Right cardiac atrium (tissue), 5 donors: ENCODE measurements at regions not wholly inside any gene's neighbourhood (a gene's known extent, or its start where the extent isn't known, plus 50 kb on each side); places are given as distances from the start of the nearest gene placed in this dataset.
A peak's percentile ranks its signal among the peaks of the same experiment; 100 is the strongest.

ENCODE experiments used
- ATAC-seq, 2 donors: fragments of 200-7000 bp; cut with Tn5 transposase; one replicate each; pipeline versions ENCODE4 v1.8.0 to v1.9.1; 2020; ENCODE audit warnings: moderate library complexity in 2 of 2, mild to moderate bottlenecking in 1 of 2
- DNase-seq, 3 donors: peaks; one replicate each; pipeline ENCODE4 v3.0.0-alpha.2; 2020
- H3K27ac ChIP-seq: one replicate; pipeline ENCODE4 v1.5.1; 2013; ENCODE audit warnings: mild to moderate bottlenecking, low read length, control low read depth, moderate library complexity
- H3K27me3 ChIP-seq: one replicate; pipeline ENCODE4 v1.6.1; 2013; ENCODE audit not compliant: control insufficient read depth, insufficient read depth
- H3K4me1 ChIP-seq: one replicate; pipeline ENCODE4 v1.6.1; 2013; ENCODE audit warnings: low read length; ENCODE audit not compliant: control insufficient read depth, insufficient read depth
- H3K4me3 ChIP-seq: one replicate; pipeline ENCODE4 v1.5.1; 2013; ENCODE audit warnings: low read length, control low read depth
- H3K9me3 ChIP-seq: one replicate; pipeline ENCODE4 v1.6.1; 2013; ENCODE audit warnings: low read length; ENCODE audit not compliant: control insufficient read depth
- WGBS: extraction: QIAGEN DNeasy Blood & Tissue Kit; methylation state at CpG from one replicate; pipeline ENCODE4 v1.1.7; 2013; 5-methylcytosine and 5-hydroxymethylcytosine counted together
- intact Hi-C, 4 donors: fragments of 100-400 bp; cut with DNase I; formaldehyde crosslinking; loops; one replicate each; pipeline versions ENCODE4 v1.11.0 to v1.14.0; 2022 to 2023
- donor health status: healthy with polysubstance abuse.
- donor health status: DM: no; HTN: yes; CAD: no.
- donor health status: DM: no; HTN: no; CAD: no.
- donor health status: DM: no; HTN: yes; CAD: no; lungs with severe emphysema.
- donor health status: DM: yes; HTN: yes; CAD: no.

GRCh38 chrX:40449956-40450706, 130.6 kb upstream of the ATP6AP2 start:
- Histone ChIP-seq H3K4me3 (no peak overlapping the region), H3K4me1 (no peaks in the 10 kb centered on the region), H3K27me3 (no peaks in the 10 kb centered on the region), H3K27ac (no peak overlapping the region), H3K9me3 (no peaks in the 10 kb centered on the region)
- no peak for DNase-seq
- 49% methylated on average over 8 of the region's 8 CpGs for WGBS
- ATAC-seq = no peak
- intact Hi-C loops = no loop called here

- intact Hi-C loops = no loop called here
- no peak for ATAC-seq
Observed at GRCh38 chrX:40449396-40449795, 131.4 kb upstream of the ATP6AP2 start.

GRCh38 chrX:40448793-40449192, 132.0 kb upstream of the ATP6AP2 start:
- ATAC-seq = no peak
- Histone ChIP-seq H3K4me3 (no peak overlapping the region), H3K4me1 (no peaks in the 10 kb centered on the region), H3K9me3 (no peaks in the 10 kb centered on the region), H3K27ac (no peak overlapping the region), H3K27me3 (no peaks in the 10 kb centered on the region)
- intact Hi-C loops = no loop called here
- no peak for DNase-seq
- 72% methylated on average over 6 of the region's 6 CpGs for WGBS

More at GRCh38 chrX:40449396-40449795, 131.4 kb upstream of the ATP6AP2 start:
- Histone ChIP-seq H3K4me3 (no peak overlapping the region), H3K27ac (no peak overlapping the region), H3K4me1 (no peaks in the 10 kb centered on the region), H3K27me3 (no peaks in the 10 kb centered on the region), H3K9me3 (no peaks in the 10 kb centered on the region)
- no peak for DNase-seq
- 82% methylated on average over 7 of the region's 7 CpGs for WGBS

- H3K9me3 ChIP-seq = no peaks in the 10 kb centered on the region
- DNase-seq (no peak), ATAC-seq (peak; percentile 54 to 62)
- intact Hi-C loops = no loop called here
- no peak overlapping the region for H3K27ac ChIP-seq
- no peaks in the 10 kb centered on the region for H3K4me1 ChIP-seq
- no peak overlapping the region for H3K4me3 ChIP-seq
- no peaks in the 10 kb centered on the region for H3K27me3 ChIP-seq
- 31% methylated on average over 6 of the region's 6 CpGs for WGBS
Observed at GRCh38 chrX:40446921-40447320, 133.8 kb upstream of the ATP6AP2 start.

GRCh38 chrX:40445691-40446090, 135.1 kb upstream of the ATP6AP2 start:
- DNase-seq (no peak), ATAC-seq (no peak)
- Histone ChIP-seq H3K27ac (no peak overlapping the region), H3K4me1 (no peaks in the 10 kb centered on the region), H3K4me3 (no peak overlapping the region), H3K9me3 (no peaks in the 10 kb centered on the region), H3K27me3 (no peaks in the 10 kb centered on the region)
- intact Hi-C loops = no loop called here
- 88% methylated on average over 3 of the region's 3 CpGs for WGBS

- intact Hi-C loops = no loop called here
- Histone ChIP-seq H3K4me1 (no peaks in the 10 kb centered on the region), H3K27me3 (no peaks in the 10 kb centered on the region), H3K4me3 (no peak overlapping the region), H3K27ac (no peak overlapping the region), H3K9me3 (no peaks in the 10 kb centered on the region)
- ATAC-seq = no peak
- 85% methylated on average over 12 of the region's 12 CpGs for WGBS
- DNase-seq = no peak
Observed at GRCh38 chrX:40444798-40445496, 135.8 kb upstream of the ATP6AP2 start.

- 79% methylated on average over 2 of the region's 2 CpGs for WGBS
- H3K4me1 ChIP-seq = no peaks in the 10 kb centered on the region
- DNase-seq (no peak), ATAC-seq (no peak)
- H3K9me3 ChIP-seq = no peaks in the 10 kb centered on the region
- H3K4me3 ChIP-seq = no peak overlapping the region
- no peak overlapping the region for H3K27ac ChIP-seq
- intact Hi-C loops = no loop called here
- no peaks in the 10 kb centered on the region for H3K27me3 ChIP-seq
Observed at GRCh38 chrX:40444133-40444532, 136.6 kb upstream of the ATP6AP2 start.

- ATAC-seq (no peak), DNase-seq (no peak)
- Histone ChIP-seq H3K9me3 (no peaks in the 10 kb centered on the region), H3K4me3 (no peak overlapping the region), H3K27ac (no peak overlapping the region), H3K27me3 (no peaks in the 10 kb centered on the region), H3K4me1 (no peaks in the 10 kb centered on the region)
- WGBS = 82% methylated on average over 3 of the region's 3 CpGs
- intact Hi-C loops = no loop called here
Observed at GRCh38 chrX:40440866-40441265, 139.9 kb upstream of the ATP6AP2 start.

GRCh38 chrX:40439625-40440532, 140.9 kb upstream of the ATP6AP2 start:
- H3K4me3 ChIP-seq = no peak overlapping the region
- no peaks in the 10 kb centered on the region for H3K27me3 ChIP-seq
- no peak for ATAC-seq
- no peaks in the 10 kb centered on the region for H3K4me1 ChIP-seq
- 95% methylated on average over 9 of the region's 9 CpGs for WGBS
- intact Hi-C loops = no loop called here
- no peak for DNase-seq
- H3K27ac ChIP-seq = no peak overlapping the region
- no peaks in the 10 kb centered on the region for H3K9me3 ChIP-seq

- Histone ChIP-seq H3K27me3 (no peaks in the 10 kb centered on the region), H3K27ac (no peak overlapping the region), H3K4me1 (no peaks in the 10 kb centered on the region), H3K4me3 (no peak overlapping the region), H3K9me3 (no peaks in the 10 kb centered on the region)
- DNase-seq (no peak), ATAC-seq (no peak)
- intact Hi-C loops = no loop called here
- 93% methylated on average over 4 of the region's 4 CpGs for WGBS
Observed at GRCh38 chrX:40437348-40437747, 143.4 kb upstream of the ATP6AP2 start.

- ATAC-seq (peak; percentile 64 to 76), DNase-seq (peak; percentile 28 to 75 (median 75))
- H3K4me1 ChIP-seq = no peaks in the 10 kb centered on the region
- 41% methylated on average over 14 of the region's 14 CpGs for WGBS
- no peak overlapping the region for H3K27ac ChIP-seq
- H3K4me3 ChIP-seq = no peak overlapping the region
- H3K27me3 ChIP-seq = no peaks in the 10 kb centered on the region
- no peaks in the 10 kb centered on the region for H3K9me3 ChIP-seq
- intact Hi-C loops = no loop called here
Observed at GRCh38 chrX:40434947-40435346, 145.8 kb upstream of the ATP6AP2 start.
